ENCODE measurements at regions not wholly inside any gene's neighbourhood (a gene's known extent, or its start where the extent isn't known, plus 50 kb on each side); places are given as distances from the start of the nearest gene placed in this dataset.

DNA sequence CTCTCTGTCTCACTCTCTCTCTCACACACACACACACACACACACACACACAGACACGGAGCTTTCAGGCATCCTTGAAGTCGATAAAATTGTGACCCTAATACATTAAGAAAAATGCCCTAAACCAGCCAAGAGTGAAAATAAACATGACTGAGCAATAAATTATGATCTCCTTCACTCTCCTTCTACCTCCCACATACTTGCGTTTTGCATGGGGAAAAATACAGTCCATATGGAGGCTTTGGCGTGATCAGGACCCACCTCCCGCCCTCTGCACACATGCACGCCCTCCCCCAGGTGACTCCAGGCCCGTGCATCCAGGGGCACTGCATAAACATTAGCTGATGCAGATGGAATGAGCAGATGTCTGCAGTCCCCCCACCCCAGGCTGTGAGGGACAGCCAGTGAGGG is 114.2 kb upstream of the JARID2 start:
- Mint-ChIP-seq H3K4me3 (no peak overlapping the region), H3K27ac (peak overlapping the region; percentile 59), H3K4me1 (peaks cover 34% of the 10 kb centered on the region), H3K27me3 (ENCODE audit: low read depth) (no peaks in the 10 kb centered on the region), H3K36me3 (no peaks in the 10 kb centered on the region), H3K9me3 (no peaks in the 10 kb centered on the region)
- peak in 1 of 2 experiments; percentile 39 for DNase-seq (ENCODE audit: low spot score in 2 of 2, unreplicated experiment in 2 of 2)
- no peak for TF ChIP-seq CTCF (IDR thresholded peaks at IDR 0.05; ENCODE audit: unreplicated experiment)

DNA sequence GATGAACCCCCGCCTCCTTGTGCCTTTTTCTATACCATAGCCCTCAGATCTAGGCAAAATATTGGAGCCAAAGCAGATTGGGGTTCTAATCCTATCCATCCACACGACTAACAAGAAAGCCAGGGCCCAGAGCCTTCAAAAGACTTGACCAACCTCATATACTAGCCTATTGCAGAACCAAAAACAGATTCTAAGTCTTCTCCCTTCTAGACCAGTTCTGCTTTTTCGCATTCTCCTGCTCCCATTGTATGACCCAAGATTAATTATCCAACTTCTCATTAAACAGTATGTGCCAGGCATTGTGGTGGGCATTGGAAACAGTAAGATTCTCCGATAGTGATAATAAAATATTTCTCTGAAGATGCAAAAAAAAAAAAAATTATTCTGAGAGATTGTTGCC is 113.7 kb upstream of the JARID2 start:
- H3K4me3 Mint-ChIP-seq, result no peak overlapping the region
- H3K36me3 Mint-ChIP-seq, result no peaks in the 10 kb centered on the region
- no peaks in the 10 kb centered on the region for H3K9me3 Mint-ChIP-seq
- no peak for TF ChIP-seq CTCF (IDR thresholded peaks at IDR 0.05; ENCODE audit: unreplicated experiment)
- H3K27ac Mint-ChIP-seq, result no peak overlapping the region
- peaks cover 34% of the 10 kb centered on the region for H3K4me1 Mint-ChIP-seq
- DNase-seq (ENCODE audit: low spot score in 2 of 2, unreplicated experiment in 2 of 2), result no peak
- H3K27me3 Mint-ChIP-seq (ENCODE audit: low read depth), result no peaks in the 10 kb centered on the region

DNA sequence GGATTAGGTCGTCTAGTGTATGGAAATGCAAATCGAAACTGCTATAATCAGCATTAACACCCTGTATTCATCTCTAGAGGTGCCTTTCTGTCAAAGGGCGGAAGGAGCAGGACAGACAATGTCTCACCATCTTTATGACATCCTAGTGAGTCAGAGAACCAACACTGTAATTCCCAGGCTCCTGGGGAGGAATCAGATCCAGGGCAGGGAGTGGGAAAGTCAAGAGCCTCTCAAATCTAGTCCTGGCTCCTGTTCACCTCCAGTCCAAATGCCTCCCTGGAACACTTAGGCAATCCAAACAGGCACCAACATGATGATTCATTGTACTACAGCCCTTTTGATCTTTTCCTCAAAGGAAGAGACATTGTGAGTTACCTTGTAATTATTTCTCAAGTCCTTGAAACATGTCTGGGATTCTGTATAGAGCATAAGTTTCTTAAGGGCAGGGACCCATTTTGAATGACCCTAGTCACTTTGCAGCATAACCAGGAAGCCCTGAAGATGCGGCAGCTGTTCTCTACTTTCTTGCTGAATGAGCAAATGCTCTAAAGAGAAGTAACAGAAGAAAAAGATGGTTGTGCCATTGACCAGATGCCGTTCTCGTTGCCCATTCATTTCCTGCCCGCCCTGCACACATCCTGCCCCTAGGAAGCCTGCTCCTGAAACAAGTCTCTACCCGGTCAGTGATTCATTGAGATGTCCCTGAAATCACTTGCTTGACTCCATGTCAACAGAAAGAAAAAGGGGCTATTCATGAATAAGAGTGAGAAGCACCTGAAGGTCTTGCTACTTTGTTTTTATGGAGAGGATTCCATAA is 112.8 kb upstream of the JARID2 start:
- no peaks in the 10 kb centered on the region for H3K27me3 Mint-ChIP-seq (ENCODE audit: low read depth)
- peaks cover 34% of the 10 kb centered on the region for H3K4me1 Mint-ChIP-seq
- TF ChIP-seq CTCF (IDR thresholded peaks at IDR 0.05; ENCODE audit: unreplicated experiment), result no peak
- no peak for DNase-seq (ENCODE audit: low spot score in 2 of 2, unreplicated experiment in 2 of 2)
- no peaks in the 10 kb centered on the region for H3K9me3 Mint-ChIP-seq
- H3K4me3 Mint-ChIP-seq, result no peak overlapping the region
- no peaks in the 10 kb centered on the region for H3K36me3 Mint-ChIP-seq
- H3K27ac Mint-ChIP-seq, result no peak overlapping the region

DNA sequence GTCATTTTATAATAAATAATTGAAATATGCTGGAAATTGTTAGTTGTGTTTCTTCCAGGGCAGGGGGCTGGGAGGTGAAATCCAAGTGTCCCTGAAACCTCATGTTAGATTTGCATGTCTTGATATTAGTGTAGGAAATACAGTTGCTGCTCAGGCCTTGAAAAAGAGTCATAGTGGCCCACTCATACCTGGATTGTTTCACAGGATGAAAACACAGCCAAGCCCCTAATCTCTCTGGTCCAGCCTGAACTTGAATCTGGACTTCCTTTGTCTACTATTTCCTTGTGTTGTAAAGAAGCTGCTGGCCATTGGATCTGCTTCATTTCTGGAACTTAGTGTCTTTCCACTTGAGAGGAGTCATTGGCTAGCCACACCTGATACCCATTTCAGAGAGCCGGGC is 108.8 kb upstream of the JARID2 start:
- TF ChIP-seq CTCF (IDR thresholded peaks at IDR 0.05; ENCODE audit: unreplicated experiment), result no peak
- Mint-ChIP-seq H3K27me3 (ENCODE audit: low read depth) (no peaks in the 10 kb centered on the region), H3K36me3 (no peaks in the 10 kb centered on the region), H3K4me1 (peaks cover 8% of the 10 kb centered on the region), H3K4me3 (no peak overlapping the region), H3K27ac (no peak overlapping the region), H3K9me3 (no peaks in the 10 kb centered on the region)
- no peak for DNase-seq (ENCODE audit: low spot score in 2 of 2, unreplicated experiment in 2 of 2)

DNA sequence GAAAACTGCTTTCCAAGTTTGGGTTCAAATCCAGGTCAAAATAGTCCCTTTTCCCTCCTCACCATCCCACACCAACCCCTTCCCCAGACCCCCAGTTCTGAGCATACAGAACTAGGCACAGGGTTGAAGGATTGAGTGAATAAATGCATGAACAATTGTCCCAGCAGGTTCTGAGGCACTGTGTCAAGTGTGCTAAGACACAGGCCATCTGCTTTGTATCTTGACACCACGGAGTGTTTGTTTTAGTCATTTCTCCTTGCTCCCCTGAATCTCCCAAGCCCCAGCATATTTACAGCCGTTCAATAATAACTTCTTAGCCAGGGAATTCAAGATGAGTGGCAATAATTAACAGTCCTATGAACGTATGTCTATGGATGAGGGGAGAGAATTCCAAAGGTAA is 102.8 kb upstream of the JARID2 start:
- Mint-ChIP-seq H3K27me3 (ENCODE audit: low read depth) (no peaks in the 10 kb centered on the region), H3K36me3 (no peaks in the 10 kb centered on the region), H3K4me1 (peaks cover 4% of the 10 kb centered on the region), H3K27ac (no peak overlapping the region), H3K9me3 (no peaks in the 10 kb centered on the region), H3K4me3 (no peak overlapping the region)
- no peak for TF ChIP-seq CTCF (IDR thresholded peaks at IDR 0.05; ENCODE audit: unreplicated experiment)
- no peak for DNase-seq (ENCODE audit: low spot score in 2 of 2, unreplicated experiment in 2 of 2)
